ENCODE measurements at regions not wholly inside any gene's neighbourhood (a gene's known extent, or its start where the extent isn't known, plus 50 kb on each side); places are given as distances from the start of the nearest gene placed in this dataset.
"Not testable (repeated sequence)": the region's sequence is repeated elsewhere in the genome, so short reads cannot be mapped to it uniquely, and the experiment has no call there.

- no peak for DNase-seq (ENCODE audit: low read depth in 3 of 3, low spot score in 1 of 3)
Measured at GRCh38 chr2:146992466-146992865, 852.4 kb upstream of the ACVR2A start.

- DNase-seq (ENCODE audit: low read depth in 3 of 3, low spot score in 1 of 3): no peak
Measured at GRCh38 chr2:146992057-146992456, 852.8 kb upstream of the ACVR2A start.

- no peak for DNase-seq (ENCODE audit: low read depth in 3 of 3, low spot score in 1 of 3)
Measured at GRCh38 chr2:146990311-146991054, 854.3 kb upstream of the ACVR2A start.

GRCh38 chr2:146989741-146990140 is 855.1 kb upstream of the ACVR2A start:
- no peak for DNase-seq (ENCODE audit: low read depth in 3 of 3, low spot score in 1 of 3)

- no peak for DNase-seq (ENCODE audit: low read depth in 3 of 3, low spot score in 1 of 3)
Measured at GRCh38 chr2:146987996-146988395, 856.8 kb upstream of the ACVR2A start.

GRCh38 chr2:146986161-146986560 is 858.7 kb upstream of the ACVR2A start:
- no peak for DNase-seq (ENCODE audit: low read depth in 3 of 3, low spot score in 1 of 3)

GRCh38 chr2:146985753-146986152 is 859.1 kb upstream of the ACVR2A start:
- no peak for DNase-seq (ENCODE audit: low read depth in 3 of 3, low spot score in 1 of 3)

- DNase-seq (ENCODE audit: low read depth in 3 of 3, low spot score in 1 of 3): no peak
Measured at GRCh38 chr2:146984014-146984413, 860.8 kb upstream of the ACVR2A start.

- no peak for DNase-seq (ENCODE audit: low read depth in 3 of 3, low spot score in 1 of 3)
Measured at GRCh38 chr2:146982393-146982846, 862.4 kb upstream of the ACVR2A start.

- DNase-seq (ENCODE audit: low read depth in 3 of 3, low spot score in 1 of 3): no peak
Measured at GRCh38 chr2:146981921-146982320, 862.9 kb upstream of the ACVR2A start.

GRCh38 chr2:146979746-146980145 is 865.1 kb upstream of the ACVR2A start:
- DNase-seq (ENCODE audit: low read depth in 3 of 3, low spot score in 1 of 3): no peak

GRCh38 chr2:146978577-146979555 is 866.0 kb upstream of the ACVR2A start:
- no peak for DNase-seq (ENCODE audit: low read depth in 3 of 3, low spot score in 1 of 3)

- DNase-seq (ENCODE audit: low read depth in 3 of 3, low spot score in 1 of 3): not testable (repeated sequence)
Measured at GRCh38 chr2:146970981-146971380, 873.8 kb upstream of the ACVR2A start.

- not testable (repeated sequence) for DNase-seq (ENCODE audit: low read depth in 3 of 3, low spot score in 1 of 3)
Measured at GRCh38 chr2:146969703-146970102, 875.1 kb upstream of the ACVR2A start.

- DNase-seq (ENCODE audit: low read depth in 3 of 3, low spot score in 1 of 3): no peak
Measured at GRCh38 chr2:146964494-146964893, 880.3 kb upstream of the ACVR2A start.

- no peak for DNase-seq (ENCODE audit: low read depth in 3 of 3, low spot score in 1 of 3)
Measured at GRCh38 chr2:146954544-146954943, 890.3 kb upstream of the ACVR2A start.

GRCh38 chr2:146952696-146953095 is 892.1 kb upstream of the ACVR2A start:
- no peak for DNase-seq (ENCODE audit: low read depth in 3 of 3, low spot score in 1 of 3)

- no peak for DNase-seq (ENCODE audit: low read depth in 3 of 3, low spot score in 1 of 3)
Measured at GRCh38 chr2:146950911-146951310, 893.9 kb upstream of the ACVR2A start.

- no peak for DNase-seq (ENCODE audit: low read depth in 3 of 3, low spot score in 1 of 3)
Measured at GRCh38 chr2:146950361-146950760, 894.5 kb upstream of the ACVR2A start.

- no peak for DNase-seq (ENCODE audit: low read depth in 3 of 3, low spot score in 1 of 3)
Measured at GRCh38 chr2:146949400-146949799, 895.4 kb upstream of the ACVR2A start.

- DNase-seq (ENCODE audit: low read depth in 3 of 3, low spot score in 1 of 3): no peak
Measured at GRCh38 chr2:146944601-146945000, 900.2 kb upstream of the ACVR2A start.
